ENCODE measurements at regions not wholly inside any gene's neighbourhood (a gene's known extent, or its start where the extent isn't known, plus 50 kb on each side); places are given as distances from the start of the nearest gene placed in this dataset.

GRCh38 chrX:9160698-9161329, 126.9 kb upstream of the FAM9B start:
- H2AFZ ChIP-seq (ENCODE audit: insufficient read depth, low read depth, low read length, poor library complexity, severe bottlenecking), result no peak overlapping the region
- no peak for ATAC-seq (ENCODE audit: low read depth)
- CTCF ChIA-PET, result no interaction called here
- H3K27me3 ChIP-seq (replicated peaks in 1 of 4; ENCODE audit: control extremely low read depth in 1 of 4, control insufficient read depth in 3 of 4, insufficient read depth in 4 of 4, low read length in 3 of 4), result peaks cover 0 to 25% (median 8%) of the 10 kb centered on the region in 4 experiments
- Mint-ChIP-seq H3K4me1 (peaks cover 21% of the 10 kb centered on the region), H3K27me3 (peaks cover 30% of the 10 kb centered on the region), H3K4me3 (no peak overlapping the region), H3K9me3 (ENCODE audit: insufficient read depth) (no peaks in the 10 kb centered on the region), H3K27ac (no peak overlapping the region)
- no peaks in the 10 kb centered on the region for H4K20me1 ChIP-seq (ENCODE audit: control insufficient read depth, insufficient read depth, low read length, poor library complexity, severe bottlenecking)
- H3K36me3 ChIP-seq (replicated peaks in 1 of 2; ENCODE audit: control extremely low read depth in 1 of 2, control insufficient read depth in 1 of 2, extremely low read depth in 1 of 2, insufficient read depth in 2 of 2, low read length in 1 of 2), result no peaks in the 10 kb centered on the region
- POLR2A ChIA-PET, result no interaction called here
- H3K4me3 ChIP-seq (ENCODE audit: control extremely low read depth in 1 of 5, extremely low read depth in 1 of 5, insufficient read depth in 1 of 5, low read depth in 2 of 5, low read length in 4 of 5), result no peak overlapping the region
- no peak for DNase-seq
- WGBS (ENCODE audit: insufficient coverage), result no CpG with 5 or more reads among the region's 4 CpGs
- intact Hi-C loops (cut with micrococcal nuclease), result loop anchor here (10.0 kb wide), 1 partner anchor 66 kb away; no protein-coding TSS in a partner anchor
- H3K9me3 ChIP-seq (ENCODE audit: control extremely low read depth in 1 of 3, control insufficient read depth in 2 of 3, insufficient read depth in 1 of 3, low read length in 2 of 3), result peaks cover 0 to 3% (median 0%) of the 10 kb centered on the region in 3 donors
- H3K4me2 ChIP-seq (replicated peaks; ENCODE audit: low read depth, low read length, poor library complexity, severe bottlenecking), result no peak overlapping the region
- no peaks in the 10 kb centered on the region for H3K79me2 ChIP-seq (ENCODE audit: control insufficient read depth, insufficient read depth, low read length)
- H3K4me1 ChIP-seq (ENCODE audit: control insufficient read depth in 2 of 2, insufficient read depth in 2 of 2, low read length in 2 of 2), result peaks cover 5 to 9% of the 10 kb centered on the region in 2 donors
- no peak overlapping the region for H3K27ac ChIP-seq (ENCODE audit: low read length in 2 of 2)
- H3K9ac ChIP-seq (ENCODE audit: low read length), result no peak overlapping the region
- no peak for TF ChIP-seq CTCF (IDR thresholded peaks at IDR 0.05)
- no peak for TF ChIP-seq EZH2 (IDR thresholded peaks at IDR 0.05; ENCODE audit: borderline replicate concordance, insufficient read depth, low read depth, low read length, poor library complexity, severe bottlenecking)

- no peak overlapping the region for H3K27ac Mint-ChIP-seq
- Histone ChIP-seq H3K36me3 (replicated peaks in 1 of 2; ENCODE audit: control extremely low read depth in 1 of 2, control insufficient read depth in 1 of 2, extremely low read depth in 1 of 2, insufficient read depth in 2 of 2, low read length in 1 of 2) (no peaks in the 10 kb centered on the region), H2AFZ (ENCODE audit: insufficient read depth, low read depth, low read length, poor library complexity, severe bottlenecking) (no peak overlapping the region), H3K27me3 (replicated peaks in 1 of 4; ENCODE audit: control extremely low read depth in 1 of 4, control insufficient read depth in 3 of 4, insufficient read depth in 4 of 4, low read length in 3 of 4) (peaks cover 0 to 25% (median 9%) of the 10 kb centered on the region in 4 experiments), H3K4me3 (ENCODE audit: control extremely low read depth in 1 of 5, extremely low read depth in 1 of 5, insufficient read depth in 1 of 5, low read depth in 2 of 5, low read length in 4 of 5) (no peak overlapping the region), H3K27ac (ENCODE audit: low read length in 2 of 2) (no peak overlapping the region), H3K4me2 (replicated peaks; ENCODE audit: low read depth, low read length, poor library complexity, severe bottlenecking) (no peak overlapping the region), H4K20me1 (ENCODE audit: control insufficient read depth, insufficient read depth, low read length, poor library complexity, severe bottlenecking) (no peaks in the 10 kb centered on the region), H3K9ac (ENCODE audit: low read length) (no peak overlapping the region), H3K4me1 (ENCODE audit: control insufficient read depth in 2 of 2, insufficient read depth in 2 of 2, low read length in 2 of 2) (peaks cover 5 to 15% of the 10 kb centered on the region in 2 donors), H3K9me3 (ENCODE audit: control extremely low read depth in 1 of 3, control insufficient read depth in 2 of 3, insufficient read depth in 1 of 3, low read length in 2 of 3) (peaks cover 1 to 8% (median 8%) of the 10 kb centered on the region in 3 donors), H3K79me2 (ENCODE audit: control insufficient read depth, insufficient read depth, low read length) (no peaks in the 10 kb centered on the region)
- CTCF ChIA-PET, result no interaction called here
- ATAC-seq (ENCODE audit: low read depth), result no peak
- H3K27me3 Mint-ChIP-seq, result peaks cover 30% of the 10 kb centered on the region
- TF ChIP-seq EZH2 (IDR thresholded peaks at IDR 0.05; ENCODE audit: borderline replicate concordance, insufficient read depth, low read depth, low read length, poor library complexity, severe bottlenecking) (no peak), CTCF (IDR thresholded peaks at IDR 0.05) (no peak)
- no peaks in the 10 kb centered on the region for H3K9me3 Mint-ChIP-seq (ENCODE audit: insufficient read depth)
- peaks cover 26% of the 10 kb centered on the region for H3K4me1 Mint-ChIP-seq
- POLR2A ChIA-PET, result no interaction called here
- no CpG with 5 or more reads among the region's 3 CpGs for WGBS (ENCODE audit: insufficient coverage)
- H3K4me3 Mint-ChIP-seq, result no peak overlapping the region
- intact Hi-C loops (cut with micrococcal nuclease), result loop anchor here (10.0 kb wide), 1 partner anchor 68 kb away; no protein-coding TSS in a partner anchor
- no peak for DNase-seq
Observed at GRCh38 chrX:9162698-9163097, 128.8 kb upstream of the FAM9B start.

Measured in B cell (primary cell).